ENCODE measurements at regions not wholly inside any gene's neighbourhood (a gene's known extent, or its start where the extent isn't known, plus 50 kb on each side); places are given as distances from the start of the nearest gene placed in this dataset.

GRCh38 chr4:107187091-107187490 is 151.0 kb upstream of the DKK2 start:
- TF ChIP-seq FOXP4 (CRISPR knock-in tag; IDR thresholded peaks at IDR 0.05; ENCODE audit: borderline replicate concordance): no peak
- no peak for TF ChIP-seq POLR2A (conservative IDR thresholded peaks at IDR 0.05)
- no peak for TF ChIP-seq POLR2AphosphoS2 (IDR thresholded peaks at IDR 0.05; ENCODE audit: low read length)
- no peak for TF ChIP-seq CTCF (IDR thresholded peaks at IDR 0.05 in 2 of 3, conservative IDR thresholded peaks at IDR 0.05 in 1 of 3; ENCODE audit: insufficient read depth in 2 of 3, low read depth in 1 of 3, low read length in 3 of 3)
- no peak for TF ChIP-seq ZNF184 (CRISPR knock-in tag; IDR thresholded peaks at IDR 0.05)
- TF ChIP-seq POLR2AphosphoS5 (IDR thresholded peaks at IDR 0.05; ENCODE audit: control insufficient read depth, insufficient read depth, low read depth, low read length): no peak
- no peak for TF ChIP-seq ARNT (IDR thresholded peaks at IDR 0.05)
- TF ChIP-seq ZNF384 (IDR thresholded peaks at IDR 0.05; ENCODE audit: low read depth, low read length): no peak
- TF ChIP-seq ZKSCAN8 (CRISPR knock-in tag; IDR thresholded peaks at IDR 0.05): no peak
- no peak for TF ChIP-seq ZC3H4 (CRISPR knock-in tag; IDR thresholded peaks at IDR 0.05; ENCODE audit: borderline replicate concordance)
- no peak for TF ChIP-seq NFATC3 (IDR thresholded peaks at IDR 0.05)
- no peak for TF ChIP-seq EZH2 (IDR thresholded peaks at IDR 0.05; ENCODE audit: borderline replicate concordance, low read depth, low read length)
- no peak for TF ChIP-seq ELF4 (CRISPR knock-in tag; IDR thresholded peaks at IDR 0.05)
- TF ChIP-seq CTCFL (IDR thresholded peaks at IDR 0.05; ENCODE audit: borderline replicate concordance, insufficient read depth, low read depth, low read length, poor library complexity, severe bottlenecking): no peak

All from K562 (cell line).